PC-9 (cell line): ENCODE measurements at regions not wholly inside any gene's neighbourhood (a gene's known extent, or its start where the extent isn't known, plus 50 kb on each side); places are given as distances from the start of the nearest gene placed in this dataset.

Experiments
- EZH2 ChIP-seq: fragments of 200-600 bp; sonication (generic); IDR thresholded peaks from 2 replicates; pipeline ENCODE4 v1.8.0; 2017; ENCODE audit warnings: antibody characterized with exemption, low read depth
- TF ChIP-seq, protein P1 (sequence below): fragments of 200-600 bp; sonication (generic); conservative IDR thresholded peaks from 2 replicates; pipeline ENCODE4 v1.6.1; 2017; ENCODE audit warnings: mixed run types, antibody characterized with exemption, mild to moderate bottlenecking, moderate library complexity

DNA sequence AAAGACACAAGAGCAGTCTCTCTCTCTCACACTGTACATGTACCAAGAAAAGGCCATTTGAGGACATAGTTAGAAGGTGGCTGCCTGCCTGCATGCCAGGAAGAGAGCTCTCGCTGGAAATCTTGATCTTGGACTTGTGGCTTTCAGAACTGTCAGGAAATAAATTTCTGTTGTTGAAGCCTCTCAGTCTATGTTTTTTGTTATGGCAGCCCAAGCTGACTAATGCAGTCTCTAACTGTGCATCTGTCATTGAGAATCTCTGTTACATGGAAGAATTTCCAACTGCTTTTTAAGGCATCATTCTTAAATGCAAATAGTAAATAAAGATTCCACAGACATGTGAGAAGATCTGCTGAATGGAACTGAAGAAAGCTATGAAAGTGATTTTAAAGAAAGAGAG, 198.3 kb downstream of the PCDH10 start:
- no peak for TF ChIP-seq EZH2
- TF ChIP-seq, protein P1, sequence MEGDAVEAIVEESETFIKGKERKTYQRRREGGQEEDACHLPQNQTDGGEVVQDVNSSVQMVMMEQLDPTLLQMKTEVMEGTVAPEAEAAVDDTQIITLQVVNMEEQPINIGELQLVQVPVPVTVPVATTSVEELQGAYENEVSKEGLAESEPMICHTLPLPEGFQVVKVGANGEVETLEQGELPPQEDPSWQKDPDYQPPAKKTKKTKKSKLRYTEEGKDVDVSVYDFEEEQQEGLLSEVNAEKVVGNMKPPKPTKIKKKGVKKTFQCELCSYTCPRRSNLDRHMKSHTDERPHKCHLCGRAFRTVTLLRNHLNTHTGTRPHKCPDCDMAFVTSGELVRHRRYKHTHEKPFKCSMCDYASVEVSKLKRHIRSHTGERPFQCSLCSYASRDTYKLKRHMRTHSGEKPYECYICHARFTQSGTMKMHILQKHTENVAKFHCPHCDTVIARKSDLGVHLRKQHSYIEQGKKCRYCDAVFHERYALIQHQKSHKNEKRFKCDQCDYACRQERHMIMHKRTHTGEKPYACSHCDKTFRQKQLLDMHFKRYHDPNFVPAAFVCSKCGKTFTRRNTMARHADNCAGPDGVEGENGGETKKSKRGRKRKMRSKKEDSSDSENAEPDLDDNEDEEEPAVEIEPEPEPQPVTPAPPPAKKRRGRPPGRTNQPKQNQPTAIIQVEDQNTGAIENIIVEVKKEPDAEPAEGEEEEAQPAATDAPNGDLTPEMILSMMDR = no peak
